ENCODE measurements at regions not wholly inside any gene's neighbourhood (a gene's known extent, or its start where the extent isn't known, plus 50 kb on each side); places are given as distances from the start of the nearest gene placed in this dataset.

DNA sequence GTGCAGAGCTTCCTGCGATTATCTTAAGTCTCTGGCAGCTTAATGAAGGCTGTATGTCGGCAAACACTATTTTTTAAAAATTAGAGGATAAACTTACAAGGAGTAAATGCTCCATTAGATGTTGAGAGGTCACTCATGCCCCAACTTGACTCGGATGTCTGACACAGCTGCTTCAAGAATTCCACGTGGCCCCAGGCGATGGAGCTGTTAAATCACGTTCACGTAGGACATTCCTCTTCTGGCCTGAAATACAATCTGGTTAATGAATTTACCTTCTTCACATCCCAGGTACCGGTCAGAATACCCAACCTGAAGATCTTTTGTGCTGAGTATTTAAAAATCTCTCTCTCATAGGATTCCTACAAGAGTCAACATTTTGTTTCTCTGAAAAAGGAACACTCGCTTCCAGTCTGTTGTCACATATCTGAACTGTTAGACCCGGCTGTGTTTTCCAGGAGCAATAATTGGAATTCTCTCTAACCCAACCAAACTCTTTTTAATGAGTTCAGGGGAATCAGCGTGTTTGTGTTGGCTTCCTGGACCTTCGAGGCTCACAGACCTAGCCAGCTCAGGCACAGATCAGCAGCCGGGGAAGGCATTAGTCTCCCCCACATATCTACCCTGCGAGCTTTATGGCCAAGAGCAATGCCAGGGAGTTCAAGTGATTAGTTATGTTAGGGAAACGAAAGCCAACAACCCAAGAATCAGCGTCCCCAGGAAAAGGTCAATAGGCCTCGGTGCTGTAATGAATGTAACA is 284.9 kb downstream of the FGFR2 start:
- Histone ChIP-seq H3K27me3 (ENCODE audit: insufficient read depth, low read length) (no peaks in the 10 kb centered on the region), H3K36me3 (ENCODE audit: control insufficient read depth in 1 of 2, insufficient read depth in 2 of 2, low read length in 2 of 2) (no peaks in the 10 kb centered on the region), H3K9ac (ENCODE audit: low read length) (no peak overlapping the region), H4K20me1 (ENCODE audit: insufficient read depth) (no peaks in the 10 kb centered on the region), H3K9me2 (ENCODE audit: insufficient read depth) (no peaks in the 10 kb centered on the region), H3K79me2 (ENCODE audit: insufficient read depth, low read length) (no peaks in the 10 kb centered on the region), H3K4me2 (ENCODE audit: low read length) (no peak overlapping the region), H3K4me3 (replicated peaks in 1 of 2; ENCODE audit: low read depth in 1 of 2, low read length in 2 of 2) (no peak overlapping the region), H3K27ac (ENCODE audit: low read depth, low read length) (no peak overlapping the region), H3K4me1 (ENCODE audit: control insufficient read depth in 1 of 2, insufficient read depth in 2 of 2, low read length in 2 of 2) (no peaks in the 10 kb centered on the region), H2AFZ (ENCODE audit: low read depth, low read length, poor library complexity, severe bottlenecking) (no peak overlapping the region), H3K9me3 (ENCODE audit: control insufficient read depth in 1 of 2, insufficient read depth in 1 of 2, low read depth in 1 of 2, low read length in 2 of 2) (no peaks in the 10 kb centered on the region)
- ATAC-seq (no peak), DNase-seq (ENCODE audit: low read depth, low spot score) (no peak)
- BruUV-seq (replicated peaks) = no TSS peak
- intact Hi-C loops (cut with micrococcal nuclease) = no loop called here
- ChIA-PET POLR2A (no interaction called here), CTCF (no interaction called here), RAD21 (ENCODE audit: low non-redundant PET in 1 of 2, low total read pairs in 2 of 2, uncharacterized antibody in 2 of 2, unreplicated experiment in 2 of 2) (no interaction called here)
- TF ChIP-seq RAD21 (IDR thresholded peaks at IDR 0.05; ENCODE audit: low read depth) (peak; percentile 40; the same call in 1 of the 2 replicates), POLR2A (IDR thresholded peaks at IDR 0.05; ENCODE audit: borderline replicate concordance, extremely low read depth, insufficient read depth, insufficient read length) (no peak), ZFX (IDR thresholded peaks at IDR 0.05) (0 out of 2 replicates have a peak, but pooled peaks have one; percentile 8)
- TF ChIP-seq, protein P1, sequence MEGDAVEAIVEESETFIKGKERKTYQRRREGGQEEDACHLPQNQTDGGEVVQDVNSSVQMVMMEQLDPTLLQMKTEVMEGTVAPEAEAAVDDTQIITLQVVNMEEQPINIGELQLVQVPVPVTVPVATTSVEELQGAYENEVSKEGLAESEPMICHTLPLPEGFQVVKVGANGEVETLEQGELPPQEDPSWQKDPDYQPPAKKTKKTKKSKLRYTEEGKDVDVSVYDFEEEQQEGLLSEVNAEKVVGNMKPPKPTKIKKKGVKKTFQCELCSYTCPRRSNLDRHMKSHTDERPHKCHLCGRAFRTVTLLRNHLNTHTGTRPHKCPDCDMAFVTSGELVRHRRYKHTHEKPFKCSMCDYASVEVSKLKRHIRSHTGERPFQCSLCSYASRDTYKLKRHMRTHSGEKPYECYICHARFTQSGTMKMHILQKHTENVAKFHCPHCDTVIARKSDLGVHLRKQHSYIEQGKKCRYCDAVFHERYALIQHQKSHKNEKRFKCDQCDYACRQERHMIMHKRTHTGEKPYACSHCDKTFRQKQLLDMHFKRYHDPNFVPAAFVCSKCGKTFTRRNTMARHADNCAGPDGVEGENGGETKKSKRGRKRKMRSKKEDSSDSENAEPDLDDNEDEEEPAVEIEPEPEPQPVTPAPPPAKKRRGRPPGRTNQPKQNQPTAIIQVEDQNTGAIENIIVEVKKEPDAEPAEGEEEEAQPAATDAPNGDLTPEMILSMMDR (IDR thresholded peaks at IDR 0.05 in 2 of 3, conservative IDR thresholded peaks at IDR 0.05 in 1 of 3; ENCODE audit: borderline replicate concordance in 1 of 3, insufficient read depth in 1 of 3, low read depth in 2 of 3, low read length in 2 of 3) = no peak

DNA sequence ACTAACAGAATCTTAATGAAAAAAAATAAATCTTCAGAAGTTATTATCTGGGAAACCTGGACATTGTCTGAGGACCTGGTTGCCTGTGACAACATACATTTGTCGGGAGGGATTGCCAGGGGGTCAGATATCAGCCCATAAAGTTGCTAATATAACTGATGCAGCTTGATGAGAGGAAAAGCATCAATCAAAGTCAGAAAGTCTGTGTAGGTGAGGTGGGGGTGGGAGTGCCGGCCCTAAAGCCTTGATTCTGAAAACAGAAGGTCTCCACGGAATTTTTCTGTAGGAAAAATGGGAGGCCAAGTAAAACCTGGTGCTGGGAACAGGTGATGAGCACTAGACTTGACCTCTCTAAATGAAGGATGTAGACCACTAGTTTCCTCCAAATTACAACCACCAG is 281.8 kb downstream of the FGFR2 start:
- Histone ChIP-seq H4K20me1 (ENCODE audit: insufficient read depth) (no peaks in the 10 kb centered on the region), H3K4me1 (ENCODE audit: control insufficient read depth in 1 of 2, insufficient read depth in 2 of 2, low read length in 2 of 2) (no peaks in the 10 kb centered on the region), H3K4me3 (replicated peaks in 1 of 2; ENCODE audit: low read depth in 1 of 2, low read length in 2 of 2) (no peak overlapping the region), H3K36me3 (ENCODE audit: control insufficient read depth in 1 of 2, insufficient read depth in 2 of 2, low read length in 2 of 2) (no peaks in the 10 kb centered on the region), H3K79me2 (ENCODE audit: insufficient read depth, low read length) (no peaks in the 10 kb centered on the region), H3K9me2 (ENCODE audit: insufficient read depth) (no peaks in the 10 kb centered on the region), H3K9ac (ENCODE audit: low read length) (no peak overlapping the region), H3K9me3 (ENCODE audit: control insufficient read depth in 1 of 2, insufficient read depth in 1 of 2, low read depth in 1 of 2, low read length in 2 of 2) (no peaks in the 10 kb centered on the region), H2AFZ (ENCODE audit: low read depth, low read length, poor library complexity, severe bottlenecking) (no peak overlapping the region), H3K4me2 (ENCODE audit: low read length) (no peak overlapping the region), H3K27ac (ENCODE audit: low read depth, low read length) (no peak overlapping the region), H3K27me3 (ENCODE audit: insufficient read depth, low read length) (no peaks in the 10 kb centered on the region)
- no TSS peak for BruUV-seq (replicated peaks)
- ChIA-PET POLR2A (no interaction called here), CTCF (no interaction called here), RAD21 (ENCODE audit: low non-redundant PET in 1 of 2, low total read pairs in 2 of 2, uncharacterized antibody in 2 of 2, unreplicated experiment in 2 of 2) (no interaction called here)
- no peak for ATAC-seq
- intact Hi-C loops (cut with micrococcal nuclease) = no loop called here
- no peak for DNase-seq (ENCODE audit: low read depth, low spot score)
- no peak for TF ChIP-seq YY1 (IDR thresholded peaks at IDR 0.05; ENCODE audit: extremely low read depth, insufficient replicate concordance, low read depth, low read length)
- no peak for TF ChIP-seq RAD21 (IDR thresholded peaks at IDR 0.05; ENCODE audit: low read depth)
- no peak for TF ChIP-seq EZH2 (IDR thresholded peaks at IDR 0.05)
- TF ChIP-seq, protein P2, sequence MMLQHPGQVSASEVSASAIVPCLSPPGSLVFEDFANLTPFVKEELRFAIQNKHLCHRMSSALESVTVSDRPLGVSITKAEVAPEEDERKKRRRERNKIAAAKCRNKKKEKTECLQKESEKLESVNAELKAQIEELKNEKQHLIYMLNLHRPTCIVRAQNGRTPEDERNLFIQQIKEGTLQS (IDR thresholded peaks at IDR 0.05) = no peak
- no peak for TF ChIP-seq SIN3A (IDR thresholded peaks at IDR 0.05; ENCODE audit: low read depth)
- TF ChIP-seq EGR1 (IDR thresholded peaks at IDR 0.05; ENCODE audit: low read depth) = no peak
- TF ChIP-seq ZFX (IDR thresholded peaks at IDR 0.05) = no peak
- TF ChIP-seq JUND (IDR thresholded peaks at IDR 0.05) = no peak
- TF ChIP-seq, protein P3, sequence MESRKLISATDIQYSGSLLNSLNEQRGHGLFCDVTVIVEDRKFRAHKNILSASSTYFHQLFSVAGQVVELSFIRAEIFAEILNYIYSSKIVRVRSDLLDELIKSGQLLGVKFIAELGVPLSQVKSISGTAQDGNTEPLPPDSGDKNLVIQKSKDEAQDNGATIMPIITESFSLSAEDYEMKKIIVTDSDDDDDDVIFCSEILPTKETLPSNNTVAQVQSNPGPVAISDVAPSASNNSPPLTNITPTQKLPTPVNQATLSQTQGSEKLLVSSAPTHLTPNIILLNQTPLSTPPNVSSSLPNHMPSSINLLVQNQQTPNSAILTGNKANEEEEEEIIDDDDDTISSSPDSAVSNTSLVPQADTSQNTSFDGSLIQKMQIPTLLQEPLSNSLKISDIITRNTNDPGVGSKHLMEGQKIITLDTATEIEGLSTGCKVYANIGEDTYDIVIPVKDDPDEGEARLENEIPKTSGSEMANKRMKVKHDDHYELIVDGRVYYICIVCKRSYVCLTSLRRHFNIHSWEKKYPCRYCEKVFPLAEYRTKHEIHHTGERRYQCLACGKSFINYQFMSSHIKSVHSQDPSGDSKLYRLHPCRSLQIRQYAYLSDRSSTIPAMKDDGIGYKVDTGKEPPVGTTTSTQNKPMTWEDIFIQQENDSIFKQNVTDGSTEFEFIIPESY (IDR thresholded peaks at IDR 0.05; ENCODE audit: extremely low read depth, insufficient replicate concordance, low read length) = no peak
- TF ChIP-seq, protein P1 (IDR thresholded peaks at IDR 0.05 in 2 of 3, conservative IDR thresholded peaks at IDR 0.05 in 1 of 3; ENCODE audit: borderline replicate concordance in 1 of 3, insufficient read depth in 1 of 3, low read depth in 2 of 3, low read length in 2 of 3) = no peak
- TF ChIP-seq CEBPB (IDR thresholded peaks at IDR 0.05; ENCODE audit: low read depth) = no peak
